ENCODE measurements at regions not wholly inside any gene's neighbourhood (a gene's known extent, or its start where the extent isn't known, plus 50 kb on each side); places are given as distances from the start of the nearest gene placed in this dataset.

- Mint-ChIP-seq H3K4me1 (no peaks in the 10 kb centered on the region), H3K4me3 (no peak overlapping the region), H3K27me3 (no peaks in the 10 kb centered on the region), H3K27ac (no peak overlapping the region), H3K9me3 (peaks cover 0 to 9% (median 3%) of the 10 kb centered on the region in 11 donors), H3K36me3 (no peaks in the 10 kb centered on the region)
- H3K9me3 ChIP-seq (ENCODE audit: control insufficient read depth in 2 of 3, low read length in 3 of 3), result no peaks in the 10 kb centered on the region
- CTCF ChIA-PET, result no interaction called here
- H3K27me3 ChIP-seq (ENCODE audit: control insufficient read depth in 2 of 2, insufficient read depth in 2 of 2, low read length in 2 of 2), result no peaks in the 10 kb centered on the region
- H3K4me1 ChIP-seq (ENCODE audit: control insufficient read depth in 2 of 2, insufficient read depth in 2 of 2, low read length in 2 of 2), result no peaks in the 10 kb centered on the region
- POLR2A ChIA-PET, result no interaction called here
- H3K36me3 ChIP-seq (ENCODE audit: control insufficient read depth in 2 of 3, insufficient read depth in 3 of 3, low read length in 3 of 3), result no peaks in the 10 kb centered on the region
- DNase-seq, result no peak
- no peak overlapping the region for H3K27ac ChIP-seq (ENCODE audit: low read depth, low read length)
- H3K4me3 ChIP-seq (ENCODE audit: low read length), result no peak overlapping the region
- no peak for ATAC-seq
- intact Hi-C loops (cut with micrococcal nuclease), result no loop called here
Measured at GRCh38 chr11:23353611-23354010, 493.3 kb upstream of the CCDC179 start.

GRCh38 chr11:23359297-23359696, 499.0 kb upstream of the CCDC179 start:
- Mint-ChIP-seq H3K27ac (no peak overlapping the region), H3K9me3 (peaks cover 0 to 17% (median 7%) of the 10 kb centered on the region in 11 donors), H3K4me1 (no peaks in the 10 kb centered on the region), H3K4me3 (no peak overlapping the region), H3K36me3 (no peaks in the 10 kb centered on the region), H3K27me3 (no peaks in the 10 kb centered on the region)
- DNase-seq, result no peak
- POLR2A ChIA-PET, result no interaction called here
- Histone ChIP-seq H3K9me3 (ENCODE audit: control insufficient read depth in 2 of 3, low read length in 3 of 3) (no peaks in the 10 kb centered on the region), H3K36me3 (ENCODE audit: control insufficient read depth in 2 of 3, insufficient read depth in 3 of 3, low read length in 3 of 3) (no peaks in the 10 kb centered on the region), H3K27ac (ENCODE audit: low read depth, low read length) (no peak overlapping the region), H3K4me3 (ENCODE audit: low read length) (no peak overlapping the region), H3K27me3 (ENCODE audit: control insufficient read depth in 2 of 2, insufficient read depth in 2 of 2, low read length in 2 of 2) (no peaks in the 10 kb centered on the region), H3K4me1 (ENCODE audit: control insufficient read depth in 2 of 2, insufficient read depth in 2 of 2, low read length in 2 of 2) (no peaks in the 10 kb centered on the region)
- intact Hi-C loops (cut with micrococcal nuclease), result no loop called here
- CTCF ChIA-PET, result no interaction called here
- ATAC-seq, result no peak

- H3K27me3 ChIP-seq (ENCODE audit: control insufficient read depth in 2 of 2, insufficient read depth in 2 of 2, low read length in 2 of 2), result no peaks in the 10 kb centered on the region
Measured at GRCh38 chr11:23364076-23364475, 503.8 kb upstream of the CCDC179 start.

GRCh38 chr11:23370580-23371275, 510.5 kb upstream of the CCDC179 start:
- POLR2A ChIA-PET, result no interaction called here
- intact Hi-C loops (cut with micrococcal nuclease), result no loop called here
- Histone ChIP-seq H3K27ac (ENCODE audit: low read depth, low read length) (no peak overlapping the region), H3K36me3 (ENCODE audit: control insufficient read depth in 2 of 3, insufficient read depth in 3 of 3, low read length in 3 of 3) (no peaks in the 10 kb centered on the region), H3K4me1 (ENCODE audit: control insufficient read depth in 2 of 2, insufficient read depth in 2 of 2, low read length in 2 of 2) (no peaks in the 10 kb centered on the region), H3K27me3 (ENCODE audit: control insufficient read depth in 2 of 2, insufficient read depth in 2 of 2, low read length in 2 of 2) (no peaks in the 10 kb centered on the region), H3K4me3 (ENCODE audit: low read length) (no peak overlapping the region), H3K9me3 (ENCODE audit: control insufficient read depth in 2 of 3, low read length in 3 of 3) (peaks cover 0 to 7% (median 0%) of the 10 kb centered on the region in 3 experiments)
- H3K9me3 Mint-ChIP-seq, result peaks cover 0 to 33% (median 12%) of the 10 kb centered on the region in 11 donors
- no peak overlapping the region for H3K27ac Mint-ChIP-seq
- ATAC-seq (no peak), DNase-seq (no peak)
- H3K4me3 Mint-ChIP-seq, result no peak overlapping the region
- H3K36me3 Mint-ChIP-seq, result no peaks in the 10 kb centered on the region
- H3K27me3 Mint-ChIP-seq, result no peaks in the 10 kb centered on the region
- H3K4me1 Mint-ChIP-seq, result no peaks in the 10 kb centered on the region
- CTCF ChIA-PET, result no interaction called here

More at GRCh38 chr11:23364076-23364475, 503.8 kb upstream of the CCDC179 start:
- Mint-ChIP-seq H3K9me3 (peaks cover 0 to 13% (median 7%) of the 10 kb centered on the region in 11 donors), H3K27me3 (no peaks in the 10 kb centered on the region), H3K4me1 (no peaks in the 10 kb centered on the region), H3K27ac (no peak overlapping the region), H3K36me3 (no peaks in the 10 kb centered on the region), H3K4me3 (no peak overlapping the region)
- DNase-seq (no peak), ATAC-seq (no peak)
- no peaks in the 10 kb centered on the region for H3K4me1 ChIP-seq (ENCODE audit: control insufficient read depth in 2 of 2, insufficient read depth in 2 of 2, low read length in 2 of 2)
- H3K27ac ChIP-seq (ENCODE audit: low read depth, low read length), result no peak overlapping the region
- CTCF ChIA-PET, result no interaction called here
- H3K9me3 ChIP-seq (ENCODE audit: control insufficient read depth in 2 of 3, low read length in 3 of 3), result no peaks in the 10 kb centered on the region
- POLR2A ChIA-PET, result no interaction called here
- H3K36me3 ChIP-seq (ENCODE audit: control insufficient read depth in 2 of 3, insufficient read depth in 3 of 3, low read length in 3 of 3), result no peaks in the 10 kb centered on the region
- no peak overlapping the region for H3K4me3 ChIP-seq (ENCODE audit: low read length)
- intact Hi-C loops (cut with micrococcal nuclease), result no loop called here

- no peak overlapping the region for H3K4me3 ChIP-seq (ENCODE audit: low read length)
- no peaks in the 10 kb centered on the region for H3K36me3 Mint-ChIP-seq
- POLR2A ChIA-PET, result no interaction called here
- no peaks in the 10 kb centered on the region for H3K9me3 ChIP-seq (ENCODE audit: control insufficient read depth in 2 of 3, low read length in 3 of 3)
- H3K27me3 ChIP-seq (ENCODE audit: control insufficient read depth in 2 of 2, insufficient read depth in 2 of 2, low read length in 2 of 2), result no peaks in the 10 kb centered on the region
- peaks cover 0 to 26% (median 9%) of the 10 kb centered on the region in 11 donors for H3K9me3 Mint-ChIP-seq
- CTCF ChIA-PET, result no interaction called here
- no peak overlapping the region for H3K27ac ChIP-seq (ENCODE audit: low read depth, low read length)
- DNase-seq (no peak), ATAC-seq (no peak)
- no peaks in the 10 kb centered on the region for H3K27me3 Mint-ChIP-seq
- no peak overlapping the region for H3K4me3 Mint-ChIP-seq
- H3K4me1 ChIP-seq (ENCODE audit: control insufficient read depth in 2 of 2, insufficient read depth in 2 of 2, low read length in 2 of 2), result no peaks in the 10 kb centered on the region
- intact Hi-C loops (cut with micrococcal nuclease), result no loop called here
- no peaks in the 10 kb centered on the region for H3K36me3 ChIP-seq (ENCODE audit: control insufficient read depth in 2 of 3, insufficient read depth in 3 of 3, low read length in 3 of 3)
- H3K4me1 Mint-ChIP-seq, result no peaks in the 10 kb centered on the region
- H3K27ac Mint-ChIP-seq, result no peak overlapping the region
Measured at GRCh38 chr11:23377909-23378308, 517.6 kb upstream of the CCDC179 start.

GRCh38 chr11:23391031-23391430, 530.8 kb upstream of the CCDC179 start:
- ATAC-seq (no peak), DNase-seq (no peak)
- no peaks in the 10 kb centered on the region for H3K36me3 Mint-ChIP-seq
- CTCF ChIA-PET, result no interaction called here
- H3K27ac Mint-ChIP-seq, result no peak overlapping the region
- H3K9me3 ChIP-seq (ENCODE audit: control insufficient read depth in 2 of 3, low read length in 3 of 3), result no peaks in the 10 kb centered on the region
- intact Hi-C loops (cut with micrococcal nuclease), result no loop called here
- H3K9me3 Mint-ChIP-seq, result peaks cover 0 to 15% (median 2%) of the 10 kb centered on the region in 11 donors
- H3K4me1 ChIP-seq (ENCODE audit: control insufficient read depth in 2 of 2, insufficient read depth in 2 of 2, low read length in 2 of 2), result no peaks in the 10 kb centered on the region
- POLR2A ChIA-PET, result no interaction called here
- no peaks in the 10 kb centered on the region for H3K27me3 Mint-ChIP-seq
- H3K4me3 Mint-ChIP-seq, result no peak overlapping the region
- H3K4me3 ChIP-seq (ENCODE audit: low read length), result no peak overlapping the region
- H3K27me3 ChIP-seq (ENCODE audit: control insufficient read depth in 2 of 2, insufficient read depth in 2 of 2, low read length in 2 of 2), result no peaks in the 10 kb centered on the region
- H3K27ac ChIP-seq (ENCODE audit: low read depth, low read length), result no peak overlapping the region
- H3K36me3 ChIP-seq (ENCODE audit: control insufficient read depth in 2 of 3, insufficient read depth in 3 of 3, low read length in 3 of 3), result no peaks in the 10 kb centered on the region
- H3K4me1 Mint-ChIP-seq, result no peaks in the 10 kb centered on the region

GRCh38 chr11:23398052-23398451, 537.8 kb upstream of the CCDC179 start:
- no peak overlapping the region for H3K4me3 ChIP-seq (ENCODE audit: low read length)
- no peaks in the 10 kb centered on the region for H3K4me1 Mint-ChIP-seq
- H3K27ac Mint-ChIP-seq, result no peak overlapping the region
- H3K27me3 Mint-ChIP-seq, result no peaks in the 10 kb centered on the region
- ChIA-PET POLR2A (no interaction called here), CTCF (no interaction called here)
- no peak overlapping the region for H3K27ac ChIP-seq (ENCODE audit: low read depth, low read length)
- H3K36me3 ChIP-seq (ENCODE audit: control insufficient read depth in 2 of 3, insufficient read depth in 3 of 3, low read length in 3 of 3), result no peaks in the 10 kb centered on the region
- no peaks in the 10 kb centered on the region for H3K27me3 ChIP-seq (ENCODE audit: control insufficient read depth in 2 of 2, insufficient read depth in 2 of 2, low read length in 2 of 2)
- H3K4me3 Mint-ChIP-seq, result no peak overlapping the region
- intact Hi-C loops (cut with micrococcal nuclease), result no loop called here
- H3K36me3 Mint-ChIP-seq, result no peaks in the 10 kb centered on the region
- H3K9me3 Mint-ChIP-seq, result peaks cover 0 to 11% (median 5%) of the 10 kb centered on the region in 11 donors
- ATAC-seq (no peak), DNase-seq (no peak)
- no peaks in the 10 kb centered on the region for H3K9me3 ChIP-seq (ENCODE audit: control insufficient read depth in 2 of 3, low read length in 3 of 3)
- no peaks in the 10 kb centered on the region for H3K4me1 ChIP-seq (ENCODE audit: control insufficient read depth in 2 of 2, insufficient read depth in 2 of 2, low read length in 2 of 2)

All from naive thymus-derived CD4-positive, alpha-beta T cell (primary cell).